Nephron progenitor cell (in vitro differentiated cells): ENCODE measurements at regions not wholly inside any gene's neighbourhood (a gene's known extent, or its start where the extent isn't known, plus 50 kb on each side); places are given as distances from the start of the nearest gene placed in this dataset.

ENCODE experiments used
- DNase-seq: peaks from one replicate; pipeline ENCODE4 v3.0.0; 2021
- H3K27ac Mint-ChIP-seq: 2 replicates; pipeline ENCODE4 v1.8.0; 2021; ENCODE audit warnings: mild to moderate bottlenecking, moderate library complexity, mixed read lengths
- H3K27me3 Mint-ChIP-seq: 2 replicates; pipeline ENCODE4 v1.8.0; 2021; ENCODE audit warnings: mild to moderate bottlenecking, low read depth, mixed read lengths; ENCODE audit not compliant: poor library complexity
- H3K36me3 Mint-ChIP-seq: 2 replicates; pipeline ENCODE4 v1.8.0; 2021; ENCODE audit warnings: low read depth, mixed read lengths
- H3K4me1 Mint-ChIP-seq: 2 replicates; pipeline ENCODE4 v1.8.0; 2021; ENCODE audit warnings: mixed read lengths
- H3K4me3 Mint-ChIP-seq: 2 replicates; pipeline ENCODE4 v1.8.0; 2021; ENCODE audit warnings: mild to moderate bottlenecking, moderate library complexity, mixed read lengths
- H3K9me3 Mint-ChIP-seq: 2 replicates; pipeline ENCODE4 v1.8.0; 2021; ENCODE audit warnings: mild to moderate bottlenecking, moderate library complexity, mixed read lengths
- CTCF ChIP-seq: fragments of 200-600 bp; sonication (generic); IDR thresholded peaks from 2 replicates; pipeline ENCODE4 v1.5.0; 2021; ENCODE audit warnings: antibody characterized with exemption

- no peaks in the 10 kb centered on the region for H3K4me1 Mint-ChIP-seq
- H3K27ac Mint-ChIP-seq = no peak overlapping the region
- H3K27me3 Mint-ChIP-seq = peaks cover 19% of the 10 kb centered on the region
- H3K36me3 Mint-ChIP-seq = no peaks in the 10 kb centered on the region
- H3K4me3 Mint-ChIP-seq = no peak overlapping the region
- H3K9me3 Mint-ChIP-seq = peaks cover 11% of the 10 kb centered on the region
- DNase-seq = no peak
- TF ChIP-seq CTCF = no peak
Measured at GRCh38 chr12:110993434-110993833, 73.1 kb upstream of the MYL2 start.

- no peak for DNase-seq
- no peaks in the 10 kb centered on the region for H3K4me1 Mint-ChIP-seq
- TF ChIP-seq CTCF = no peak
- no peak overlapping the region for H3K4me3 Mint-ChIP-seq
- no peak overlapping the region for H3K27ac Mint-ChIP-seq
- H3K36me3 Mint-ChIP-seq = no peaks in the 10 kb centered on the region
- H3K27me3 Mint-ChIP-seq = peaks cover 19% of the 10 kb centered on the region
- H3K9me3 Mint-ChIP-seq = peaks cover 6% of the 10 kb centered on the region
Measured at GRCh38 chr12:110992909-110993308, 72.5 kb upstream of the MYL2 start.

- no peak for DNase-seq
- Mint-ChIP-seq H3K9me3 (no peaks in the 10 kb centered on the region), H3K4me1 (no peaks in the 10 kb centered on the region), H3K36me3 (no peaks in the 10 kb centered on the region), H3K27me3 (peaks cover 56% of the 10 kb centered on the region), H3K4me3 (no peak overlapping the region), H3K27ac (no peak overlapping the region)
- no peak for TF ChIP-seq CTCF
Measured at GRCh38 chr12:110983811-110984210, 63.4 kb upstream of the MYL2 start.

GRCh38 chr12:110972866-110973265 is 52.5 kb upstream of the MYL2 start:
- TF ChIP-seq CTCF = no peak
- no peaks in the 10 kb centered on the region for H3K36me3 Mint-ChIP-seq

GRCh38 chr12:110971936-110972335 is 51.6 kb upstream of the MYL2 start:
- Mint-ChIP-seq H3K4me1 (no peaks in the 10 kb centered on the region), H3K27ac (no peak overlapping the region), H3K9me3 (peaks cover 5% of the 10 kb centered on the region), H3K27me3 (peaks cover 29% of the 10 kb centered on the region), H3K4me3 (no peak overlapping the region), H3K36me3 (no peaks in the 10 kb centered on the region)
- no peak for TF ChIP-seq CTCF
- DNase-seq = no peak

More at GRCh38 chr12:110972866-110973265, 52.5 kb upstream of the MYL2 start:
- Mint-ChIP-seq H3K4me3 (no peak overlapping the region), H3K4me1 (no peaks in the 10 kb centered on the region), H3K27me3 (peaks cover 30% of the 10 kb centered on the region), H3K9me3 (peaks cover 5% of the 10 kb centered on the region), H3K27ac (no peak overlapping the region)
- DNase-seq = no peak

- Mint-ChIP-seq H3K4me1 (no peaks in the 10 kb centered on the region), H3K27ac (no peak overlapping the region), H3K9me3 (peaks cover 5% of the 10 kb centered on the region), H3K36me3 (no peaks in the 10 kb centered on the region), H3K4me3 (no peak overlapping the region), H3K27me3 (peaks cover 25% of the 10 kb centered on the region)
- no peak for DNase-seq
- no peak for TF ChIP-seq CTCF
Measured at GRCh38 chr12:110971189-110971920, 51.0 kb upstream of the MYL2 start.
